B cell (primary cell): ENCODE measurements at regions not wholly inside any gene's neighbourhood (a gene's known extent, or its start where the extent isn't known, plus 50 kb on each side); places are given as distances from the start of the nearest gene placed in this dataset.
"Not testable (repeated sequence)": the region's sequence is repeated elsewhere in the genome, so short reads cannot be mapped to it uniquely, and the experiment has no call there.

Experiments used
- ATAC-seq: fragments of 200-7000 bp; cut with Tn5 transposase; one replicate; pipeline ENCODE4 v1.10.0; 2021; ENCODE audit warnings: low read depth, mild to moderate bottlenecking, moderate number of reproducible peaks, moderate library complexity
- CTCF ChIA-PET: fragments of 350-600 bp; sonication (Branson Sonifier 250); formaldehyde crosslinking; loops from one replicate; lab custom pipeline; 2021; ENCODE audit warnings: antibody characterized with exemption, inconsistent platforms; lab: Charles Lee
- POLR2A ChIA-PET: fragments of 350-600 bp; sonication (Branson Sonifier 250); formaldehyde crosslinking; loops from one replicate; lab custom pipeline; 2021; ENCODE audit warnings: antibody characterized with exemption; lab: Charles Lee
- DNase-seq: peaks from one replicate; pipeline ENCODE4 v3.0.0; 2013
- H2AFZ ChIP-seq: 2 replicates; pipeline ENCODE4 v1.6.1; 2012; ENCODE audit warnings: mild to moderate bottlenecking, low read depth, low read length; ENCODE audit not compliant: insufficient read depth, poor library complexity, severe bottlenecking
- H3K27ac ChIP-seq, 2 donors: 1 replicate in 1 of 2; 2 replicates in 1 of 2; pipeline ENCODE4 v1.5.1; 2012 to 2013; ENCODE audit warnings: low read length in 2 of 2, mild to moderate bottlenecking in 2 of 2, moderate library complexity in 1 of 2
- H3K27me3 ChIP-seq, 4 experiments: fragments of 200-600 bp in 1 of 4; sonication (generic) in 1 of 4; replicated peaks in 1 of 4; 1 replicate in 2 of 4; 2 replicates in 2 of 4; pipeline versions ENCODE4 v1.6.1 to v1.7.0; 2013 to 2016; ENCODE audit warnings: low read length in 3 of 4, mild to moderate bottlenecking in 2 of 4, mixed read lengths in 1 of 4, moderate library complexity in 1 of 4; ENCODE audit not compliant: insufficient read depth in 4 of 4, control insufficient read depth in 3 of 4; ENCODE audit errors: control extremely low read depth in 1 of 4
- H3K36me3 ChIP-seq, 2 experiments: replicated peaks in 1 of 2; 1 replicate in 1 of 2; 2 replicates in 1 of 2; pipeline versions ENCODE4 v1.6.1 to v1.7.1; 2013; ENCODE audit warnings: low read length in 1 of 2; ENCODE audit not compliant: insufficient read depth in 2 of 2, control insufficient read depth in 1 of 2; ENCODE audit errors: control extremely low read depth in 1 of 2, extremely low read depth in 1 of 2
- H3K4me1 ChIP-seq, 2 donors: fragments of 200-600 bp in 1 of 2; sonication (generic) in 1 of 2; 1 replicate in 1 of 2; 2 replicates in 1 of 2; pipeline versions ENCODE4 v1.5.1 to v1.6.1; 2013 to 2017; ENCODE audit warnings: low read length in 2 of 2; ENCODE audit not compliant: control insufficient read depth in 2 of 2, insufficient read depth in 2 of 2
- H3K4me2 ChIP-seq: replicated peaks from 2 replicates; pipeline ENCODE3; 2012; ENCODE audit warnings: mild to moderate bottlenecking, low read depth, low read length; ENCODE audit not compliant: poor library complexity, severe bottlenecking
- H3K4me3 ChIP-seq, 5 experiments: fragments of 200-600 bp in 1 of 5; sonication (generic) in 1 of 5; 1 replicate in 3 of 5; 2 replicates in 2 of 5; pipeline versions ENCODE4 v1.5.1 to v1.7.0; 2011 to 2016; ENCODE audit warnings: low read length in 4 of 5, mild to moderate bottlenecking in 4 of 5, low read depth in 2 of 5, control low read depth in 1 of 5, moderate library complexity in 1 of 5; ENCODE audit not compliant: insufficient read depth in 1 of 5; ENCODE audit errors: control extremely low read depth in 1 of 5, extremely low read depth in 1 of 5
- H3K79me2 ChIP-seq: fragments of 200-600 bp; sonication (generic); one replicate; pipeline ENCODE4 v1.6.0; 2016; ENCODE audit warnings: low read length; ENCODE audit not compliant: control insufficient read depth, insufficient read depth
- H3K9ac ChIP-seq: fragments of 200-600 bp; sonication (generic); 2 replicates; pipeline ENCODE4 v1.6.1; 2017; ENCODE audit warnings: mild to moderate bottlenecking, low read length, moderate library complexity
- H3K9me3 ChIP-seq, 3 donors: one replicate each; pipeline versions ENCODE4 v1.6.1 to v1.7.1; 2013; ENCODE audit warnings: low read length in 2 of 3; ENCODE audit not compliant: control insufficient read depth in 2 of 3, insufficient read depth in 1 of 3; ENCODE audit errors: control extremely low read depth in 1 of 3
- H4K20me1 ChIP-seq: 2 replicates; pipeline ENCODE4 v1.6.0; 2012; ENCODE audit warnings: mild to moderate bottlenecking, low read length; ENCODE audit not compliant: insufficient read depth, control insufficient read depth, poor library complexity, severe bottlenecking
- H3K27ac Mint-ChIP-seq: one replicate; pipeline ENCODE4 v1.8.0; 2021; ENCODE audit warnings: mixed read lengths
- H3K27me3 Mint-ChIP-seq: one replicate; pipeline ENCODE4 v1.8.0; 2021; ENCODE audit warnings: mixed read lengths
- H3K4me1 Mint-ChIP-seq: one replicate; pipeline ENCODE4 v1.8.0; 2021; ENCODE audit warnings: mixed read lengths
- H3K4me3 Mint-ChIP-seq: one replicate; pipeline ENCODE4 v1.8.0; 2021; ENCODE audit warnings: mixed read lengths
- H3K9me3 Mint-ChIP-seq: one replicate; pipeline ENCODE4 v1.8.0; 2022; ENCODE audit warnings: mixed read lengths; ENCODE audit not compliant: insufficient read depth
- EZH2 ChIP-seq: IDR thresholded peaks from 2 replicates; pipeline ENCODE4 v1.6.1; 2012; ENCODE audit warnings: borderline replicate concordance, low read depth, mild to moderate bottlenecking, moderate library complexity, low read length; ENCODE audit not compliant: insufficient read depth, poor library complexity, severe bottlenecking
- WGBS: methylation state at CpG from one replicate; pipeline ENCODE4 v1.1.5; 2013; ENCODE audit warnings: missing lambda C conversion rate; ENCODE audit not compliant: insufficient coverage; 5-methylcytosine and 5-hydroxymethylcytosine counted together
- intact Hi-C: fragments of 100-400 bp; cut with micrococcal nuclease; formaldehyde crosslinking; loops from one replicate; pipeline ENCODE4 v1.10.0; 2022
- TF ChIP-seq, protein P1 (sequence below): fragments of 200-600 bp; IDR thresholded peaks from one replicate; pipeline ENCODE4 v1.8.0; 2022; ENCODE audit warnings: antibody characterized with exemption, mild to moderate bottlenecking

GRCh38 chr20:30937790-30938189 lies 319.7 kb upstream of the DEFB115 start:
- Mint-ChIP-seq H3K27ac (no peak overlapping the region), H3K4me3 (no peak overlapping the region), H3K4me1 (no peaks in the 10 kb centered on the region), H3K27me3 (no peaks in the 10 kb centered on the region), H3K9me3 (no peaks in the 10 kb centered on the region)
- ChIA-PET POLR2A (no interaction called here), CTCF (no interaction called here)
- Histone ChIP-seq H2AFZ (no peak overlapping the region), H3K79me2 (no peaks in the 10 kb centered on the region), H3K4me2 (no peak overlapping the region), H4K20me1 (no peaks in the 10 kb centered on the region), H3K9ac (no peak overlapping the region), H3K9me3 (peaks cover 0 to 3% (median 3%) of the 10 kb centered on the region in 3 donors), H3K36me3 (no peaks in the 10 kb centered on the region), H3K27me3 (no peaks in the 10 kb centered on the region), H3K27ac (no peak overlapping the region), H3K4me3 (no peak overlapping the region), H3K4me1 (no peaks in the 10 kb centered on the region)
- DNase-seq = no peak
- TF ChIP-seq, protein P1, sequence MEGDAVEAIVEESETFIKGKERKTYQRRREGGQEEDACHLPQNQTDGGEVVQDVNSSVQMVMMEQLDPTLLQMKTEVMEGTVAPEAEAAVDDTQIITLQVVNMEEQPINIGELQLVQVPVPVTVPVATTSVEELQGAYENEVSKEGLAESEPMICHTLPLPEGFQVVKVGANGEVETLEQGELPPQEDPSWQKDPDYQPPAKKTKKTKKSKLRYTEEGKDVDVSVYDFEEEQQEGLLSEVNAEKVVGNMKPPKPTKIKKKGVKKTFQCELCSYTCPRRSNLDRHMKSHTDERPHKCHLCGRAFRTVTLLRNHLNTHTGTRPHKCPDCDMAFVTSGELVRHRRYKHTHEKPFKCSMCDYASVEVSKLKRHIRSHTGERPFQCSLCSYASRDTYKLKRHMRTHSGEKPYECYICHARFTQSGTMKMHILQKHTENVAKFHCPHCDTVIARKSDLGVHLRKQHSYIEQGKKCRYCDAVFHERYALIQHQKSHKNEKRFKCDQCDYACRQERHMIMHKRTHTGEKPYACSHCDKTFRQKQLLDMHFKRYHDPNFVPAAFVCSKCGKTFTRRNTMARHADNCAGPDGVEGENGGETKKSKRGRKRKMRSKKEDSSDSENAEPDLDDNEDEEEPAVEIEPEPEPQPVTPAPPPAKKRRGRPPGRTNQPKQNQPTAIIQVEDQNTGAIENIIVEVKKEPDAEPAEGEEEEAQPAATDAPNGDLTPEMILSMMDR = no peak
- no peak for TF ChIP-seq EZH2
- no peak for ATAC-seq
- intact Hi-C loops = no loop called here
- no CpG with 5 or more reads among the region's 5 CpGs for WGBS

DNA sequence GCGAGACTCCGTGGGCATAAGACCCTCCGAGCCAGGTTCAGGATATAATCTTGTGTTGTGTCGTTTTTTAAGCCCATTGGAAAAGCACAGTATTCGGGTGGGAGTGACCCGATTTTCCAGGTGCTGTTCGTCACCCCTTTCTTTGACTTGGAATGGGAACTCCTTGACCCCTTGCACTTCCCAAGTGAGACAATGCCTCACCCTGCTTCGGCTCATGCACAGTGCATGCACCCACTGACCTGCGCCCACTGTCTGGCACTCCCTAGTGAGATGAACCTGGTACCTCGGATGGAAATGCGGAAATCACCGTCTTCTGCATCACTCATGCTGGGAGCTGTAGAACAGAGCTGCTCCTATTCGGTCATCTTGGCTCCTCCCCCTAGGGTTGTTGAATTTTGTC lies 307.7 kb upstream of the DEFB115 start:
- Mint-ChIP-seq H3K27me3 (no peaks in the 10 kb centered on the region), H3K27ac (no peak overlapping the region), H3K4me3 (no peak overlapping the region), H3K9me3 (no peaks in the 10 kb centered on the region), H3K4me1 (no peaks in the 10 kb centered on the region)
- Histone ChIP-seq H3K4me2 (no peak overlapping the region), H3K4me1 (no peaks in the 10 kb centered on the region), H3K79me2 (no peaks in the 10 kb centered on the region), H3K9me3 (peaks cover 0 to 4% (median 1%) of the 10 kb centered on the region in 3 donors), H2AFZ (no peak overlapping the region), H3K27me3 (no peaks in the 10 kb centered on the region), H3K4me3 (no peak overlapping the region), H4K20me1 (no peaks in the 10 kb centered on the region), H3K9ac (no peak overlapping the region), H3K27ac (no peak overlapping the region), H3K36me3 (no peaks in the 10 kb centered on the region)
- ATAC-seq = no peak
- no peak for DNase-seq
- whole genome bisulfite sequencing = 95% methylated on average over 12 of the region's 13 CpGs
- POLR2A ChIA-PET = no interaction called here
- intact Hi-C loops = no loop called here
- no peak for TF ChIP-seq EZH2
- TF ChIP-seq, protein P1 = no peak
- CTCF ChIA-PET = no interaction called here

DNA sequence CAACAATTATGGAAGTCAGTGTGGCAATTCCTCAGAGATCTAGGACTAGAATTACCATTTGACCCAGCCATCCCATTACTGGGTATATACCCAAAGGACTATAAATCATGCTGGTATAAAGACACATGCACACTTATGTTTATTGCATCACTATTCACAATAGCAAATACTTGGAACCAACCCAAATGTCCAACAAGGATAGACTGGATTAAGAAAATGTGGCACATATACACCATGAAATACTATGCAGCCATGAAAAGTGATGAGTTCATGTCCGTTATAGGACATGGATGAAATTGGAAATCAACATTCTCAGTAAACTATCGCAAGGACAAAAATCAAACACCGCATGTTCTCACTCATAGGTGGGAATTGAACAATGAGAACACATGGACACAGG lies 306.4 kb upstream of the DEFB115 start:
- H3K9me3 Mint-ChIP-seq, ATAC-seq, DNase-seq, H3K9me3 ChIP-seq, H3K4me2 ChIP-seq, H2AFZ ChIP-seq, H3K27ac ChIP-seq, H3K4me3 Mint-ChIP-seq, H3K4me1 Mint-ChIP-seq, H3K27me3 Mint-ChIP-seq, H3K79me2 ChIP-seq, H3K27ac Mint-ChIP-seq, CTCF ChIA-PET, H3K4me3 ChIP-seq, H3K27me3 ChIP-seq, POLR2A ChIA-PET, H3K36me3 ChIP-seq, intact Hi-C loops, H3K9ac ChIP-seq, H4K20me1 ChIP-seq, H3K4me1 ChIP-seq: not testable (repeated sequence)
- no CpG with 5 or more reads among the region's 3 CpGs for WGBS
